NOMO-1 (cell line): ENCODE measurements at regions not wholly inside any gene's neighbourhood (a gene's known extent, or its start where the extent isn't known, plus 50 kb on each side); places are given as distances from the start of the nearest gene placed in this dataset.
"Not testable (repeated sequence)": the region's sequence is repeated elsewhere in the genome, so short reads cannot be mapped to it uniquely, and the experiment has no call there.

Source experiments
- DNase-seq, 2 experiments: peaks; one replicate each; lab custom pipeline; 2025; ENCODE audit not compliant: unreplicated experiment in 2 of 2; lab: John Stamatoyannopoulos, UW

- no peak for DNase-seq
These were observed 836.6 kb upstream of the C9orf72 start for GRCh38 chr9:28409919-28410318.

GRCh38 chr9:28410411-28410810, 837.1 kb upstream of the C9orf72 start:
- DNase-seq: no peak

- no peak for DNase-seq
These were observed 840.2 kb upstream of the C9orf72 start for GRCh38 chr9:28413471-28413870.

- no peak for DNase-seq
These were observed 850.0 kb upstream of the C9orf72 start for GRCh38 chr9:28423255-28423654.

- DNase-seq: no peak
These were observed 862.2 kb upstream of the C9orf72 start for GRCh38 chr9:28435456-28435855.

- DNase-seq: no peak
These were observed 866.4 kb upstream of the C9orf72 start for GRCh38 chr9:28439688-28440087.

- no peak for DNase-seq
These were observed 870.2 kb upstream of the C9orf72 start for GRCh38 chr9:28443461-28443860.

GRCh38 chr9:28444637-28445036, 871.4 kb upstream of the C9orf72 start:
- no peak for DNase-seq

- DNase-seq: no peak
These were observed 871.9 kb upstream of the C9orf72 start for GRCh38 chr9:28445211-28445610.

GRCh38 chr9:28453918-28454317, 880.6 kb upstream of the C9orf72 start:
- no peak for DNase-seq

- DNase-seq: no peak
These were observed 883.6 kb upstream of the C9orf72 start for GRCh38 chr9:28456861-28457260.

- DNase-seq: no peak
These were observed 891.4 kb upstream of the C9orf72 start for GRCh38 chr9:28464481-28465216.

- DNase-seq: no peak
These were observed 898.0 kb upstream of the C9orf72 start for GRCh38 chr9:28471261-28471660.

GRCh38 chr9:28487561-28487960, 914.3 kb upstream of the C9orf72 start:
- no peak for DNase-seq

- no peak for DNase-seq
These were observed 917.8 kb upstream of the C9orf72 start for GRCh38 chr9:28491121-28491520.

- DNase-seq: not testable (repeated sequence)
These were observed 924.9 kb upstream of the C9orf72 start for GRCh38 chr9:28498168-28498567.

- DNase-seq: no peak
These were observed 928.9 kb upstream of the C9orf72 start for GRCh38 chr9:28502189-28502588.

GRCh38 chr9:28502741-28503140, 929.5 kb upstream of the C9orf72 start:
- DNase-seq: no peak

- DNase-seq: no peak
These were observed 930.3 kb upstream of the C9orf72 start for GRCh38 chr9:28503573-28503972.

GRCh38 chr9:28518439-28518838, 945.2 kb upstream of the C9orf72 start:
- DNase-seq: no peak

GRCh38 chr9:28524309-28524708, 951.0 kb upstream of the C9orf72 start:
- DNase-seq: not testable (repeated sequence)

GRCh38 chr9:28528049-28528448, 954.8 kb upstream of the C9orf72 start:
- no peak for DNase-seq

GRCh38 chr9:28538132-28538531, 964.9 kb upstream of the C9orf72 start:
- no peak for DNase-seq
